Activated CD8-positive, alpha-beta memory T cell treated with anti-CD3 and anti-CD28 coated beads, Interleukin-2, amount 10 ng/mL, durations not matched to agents 7 days and 5 days (primary cell): ENCODE measurements at regions not wholly inside any gene's neighbourhood (a gene's known extent, or its start where the extent isn't known, plus 50 kb on each side); places are given as distances from the start of the nearest gene placed in this dataset.

ENCODE experiments used
- ATAC-seq: fragments of 150-1000 bp; cut with Tn5 transposase; one replicate; pipeline ENCODE4 v1.10.0; 2021; ENCODE audit warnings: moderate library complexity
- CTCF ChIA-PET: fragments of 350-600 bp; sonication (Branson Sonifier 250); formaldehyde crosslinking; loops from one replicate; lab custom pipeline; 2021; ENCODE audit warnings: antibody characterized with exemption; lab: Charles Lee
- DNase-seq: peaks from one replicate; pipeline ENCODE4 v3.0.0-alpha.2; 2020
- H3K27ac Mint-ChIP-seq: one replicate; pipeline ENCODE4 v1.8.0; 2021; ENCODE audit warnings: mild to moderate bottlenecking, mixed read lengths
- H3K27me3 Mint-ChIP-seq: one replicate; pipeline ENCODE4 v1.8.0; 2021; ENCODE audit warnings: mixed read lengths
- H3K36me3 Mint-ChIP-seq: one replicate; pipeline ENCODE4 v1.8.0; 2021; ENCODE audit warnings: mild to moderate bottlenecking, mixed read lengths
- H3K4me1 Mint-ChIP-seq: one replicate; pipeline ENCODE4 v1.8.0; 2021; ENCODE audit warnings: mixed read lengths
- H3K4me3 Mint-ChIP-seq: one replicate; pipeline ENCODE4 v1.8.0; 2021; ENCODE audit warnings: mild to moderate bottlenecking, moderate library complexity, mixed read lengths
- H3K9me3 Mint-ChIP-seq: one replicate; pipeline ENCODE4 v1.8.0; 2022; ENCODE audit warnings: low read depth, mixed read lengths

GRCh38 chr15:23910030-23910429 is 222.9 kb upstream of the NDN start:
- H3K4me3 Mint-ChIP-seq: no peak overlapping the region
- no peak overlapping the region for H3K27ac Mint-ChIP-seq
- H3K9me3 Mint-ChIP-seq: peaks cover 10% of the 10 kb centered on the region
- H3K4me1 Mint-ChIP-seq: no peaks in the 10 kb centered on the region
- ATAC-seq (no peak), DNase-seq (no peak)
- H3K27me3 Mint-ChIP-seq: no peaks in the 10 kb centered on the region
- no peaks in the 10 kb centered on the region for H3K36me3 Mint-ChIP-seq
- CTCF ChIA-PET: no interaction called here

GRCh38 chr15:23912191-23912590 is 225.1 kb upstream of the NDN start:
- Mint-ChIP-seq H3K9me3 (peaks cover 12% of the 10 kb centered on the region), H3K27me3 (no peaks in the 10 kb centered on the region), H3K36me3 (no peaks in the 10 kb centered on the region), H3K27ac (no peak overlapping the region), H3K4me1 (no peaks in the 10 kb centered on the region), H3K4me3 (no peak overlapping the region)
- ATAC-seq: no peak
- no peak for DNase-seq
- CTCF ChIA-PET: no interaction called here

GRCh38 chr15:23913081-23913480 is 226.0 kb upstream of the NDN start:
- no peaks in the 10 kb centered on the region for H3K36me3 Mint-ChIP-seq
- no peaks in the 10 kb centered on the region for H3K4me1 Mint-ChIP-seq
- H3K4me3 Mint-ChIP-seq: no peak overlapping the region
- no peak overlapping the region for H3K27ac Mint-ChIP-seq
- ATAC-seq: no peak
- peaks cover 12% of the 10 kb centered on the region for H3K9me3 Mint-ChIP-seq
- DNase-seq: no peak
- CTCF ChIA-PET: no interaction called here
- H3K27me3 Mint-ChIP-seq: no peaks in the 10 kb centered on the region

GRCh38 chr15:23913635-23914034 is 226.5 kb upstream of the NDN start:
- Mint-ChIP-seq H3K4me1 (no peaks in the 10 kb centered on the region), H3K9me3 (peaks cover 12% of the 10 kb centered on the region), H3K27me3 (no peaks in the 10 kb centered on the region), H3K36me3 (no peaks in the 10 kb centered on the region), H3K4me3 (no peak overlapping the region), H3K27ac (no peak overlapping the region)
- CTCF ChIA-PET: no interaction called here
- ATAC-seq: no peak
- no peak for DNase-seq

GRCh38 chr15:23924686-23925085 is 237.6 kb upstream of the NDN start:
- no peaks in the 10 kb centered on the region for H3K27me3 Mint-ChIP-seq
- CTCF ChIA-PET: no interaction called here
- H3K4me1 Mint-ChIP-seq: no peaks in the 10 kb centered on the region
- H3K36me3 Mint-ChIP-seq: no peaks in the 10 kb centered on the region
- H3K9me3 Mint-ChIP-seq: peaks cover 12% of the 10 kb centered on the region
- ATAC-seq (no peak), DNase-seq (no peak)
- H3K27ac Mint-ChIP-seq: no peak overlapping the region
- no peak overlapping the region for H3K4me3 Mint-ChIP-seq

GRCh38 chr15:23954931-23955330 is 267.8 kb upstream of the NDN start:
- DNase-seq (no peak), ATAC-seq (no peak)
- Mint-ChIP-seq H3K36me3 (no peaks in the 10 kb centered on the region), H3K9me3 (peaks cover 20% of the 10 kb centered on the region), H3K27ac (no peak overlapping the region), H3K4me1 (no peaks in the 10 kb centered on the region), H3K4me3 (no peak overlapping the region), H3K27me3 (no peaks in the 10 kb centered on the region)
- CTCF ChIA-PET: no interaction called here

GRCh38 chr15:23983500-23984259 is 296.6 kb upstream of the NDN start:
- CTCF ChIA-PET: no interaction called here

GRCh38 chr15:23994273-23994672 is 307.2 kb upstream of the NDN start:
- H3K27ac Mint-ChIP-seq: no peak overlapping the region
- no peaks in the 10 kb centered on the region for H3K27me3 Mint-ChIP-seq
- H3K9me3 Mint-ChIP-seq: peaks cover 5% of the 10 kb centered on the region
- no peaks in the 10 kb centered on the region for H3K36me3 Mint-ChIP-seq
- H3K4me1 Mint-ChIP-seq: no peaks in the 10 kb centered on the region
- no peak overlapping the region for H3K4me3 Mint-ChIP-seq
- ATAC-seq: no peak
- CTCF ChIA-PET: no interaction called here
- no peak for DNase-seq

More at GRCh38 chr15:23983500-23984259, 296.6 kb upstream of the NDN start:
- Mint-ChIP-seq H3K4me1 (no peaks in the 10 kb centered on the region), H3K9me3 (peaks cover 6% of the 10 kb centered on the region), H3K27me3 (no peaks in the 10 kb centered on the region), H3K27ac (no peak overlapping the region), H3K4me3 (no peak overlapping the region), H3K36me3 (no peaks in the 10 kb centered on the region)
- ATAC-seq (no peak), DNase-seq (no peak)

- Mint-ChIP-seq H3K9me3 (peaks cover 5% of the 10 kb centered on the region), H3K27me3 (no peaks in the 10 kb centered on the region), H3K27ac (no peak overlapping the region), H3K36me3 (no peaks in the 10 kb centered on the region), H3K4me3 (no peak overlapping the region), H3K4me1 (no peaks in the 10 kb centered on the region)
- CTCF ChIA-PET: no interaction called here
- DNase-seq (no peak), ATAC-seq (no peak)
These were observed 311.0 kb upstream of the NDN start for GRCh38 chr15:23998056-23998455.

- H3K9me3 Mint-ChIP-seq: peaks cover 9% of the 10 kb centered on the region
- no peak for DNase-seq
These were observed 321.4 kb upstream of the NDN start for GRCh38 chr15:24008476-24008875.

GRCh38 chr15:24017470-24017869 is 330.4 kb upstream of the NDN start:
- H3K4me3 Mint-ChIP-seq: no peak overlapping the region
- CTCF ChIA-PET: no interaction called here
- ATAC-seq (no peak), DNase-seq (no peak)
- H3K9me3 Mint-ChIP-seq: peaks cover 16% of the 10 kb centered on the region
- no peaks in the 10 kb centered on the region for H3K36me3 Mint-ChIP-seq
- no peaks in the 10 kb centered on the region for H3K4me1 Mint-ChIP-seq
- no peak overlapping the region for H3K27ac Mint-ChIP-seq
- no peaks in the 10 kb centered on the region for H3K27me3 Mint-ChIP-seq

More at GRCh38 chr15:24008476-24008875, 321.4 kb upstream of the NDN start:
- Mint-ChIP-seq H3K27ac (no peak overlapping the region), H3K36me3 (no peaks in the 10 kb centered on the region), H3K27me3 (no peaks in the 10 kb centered on the region), H3K4me3 (no peak overlapping the region), H3K4me1 (no peaks in the 10 kb centered on the region)
- no peak for ATAC-seq
- CTCF ChIA-PET: no interaction called here

- H3K27me3 Mint-ChIP-seq: no peaks in the 10 kb centered on the region
- CTCF ChIA-PET: no interaction called here
- DNase-seq: no peak
- no peaks in the 10 kb centered on the region for H3K36me3 Mint-ChIP-seq
- no peaks in the 10 kb centered on the region for H3K4me1 Mint-ChIP-seq
- peaks cover 29% of the 10 kb centered on the region for H3K9me3 Mint-ChIP-seq
- no peak for ATAC-seq
- no peak overlapping the region for H3K4me3 Mint-ChIP-seq
- no peak overlapping the region for H3K27ac Mint-ChIP-seq
These were observed 352.6 kb upstream of the NDN start for GRCh38 chr15:24039683-24040082.

GRCh38 chr15:24054547-24055245 is 367.6 kb upstream of the NDN start:
- CTCF ChIA-PET: no interaction called here
- no peaks in the 10 kb centered on the region for H3K36me3 Mint-ChIP-seq
- no peak for DNase-seq
- H3K4me1 Mint-ChIP-seq: no peaks in the 10 kb centered on the region
- H3K9me3 Mint-ChIP-seq: peaks cover 2% of the 10 kb centered on the region
- no peak for ATAC-seq
- no peak overlapping the region for H3K27ac Mint-ChIP-seq
- no peaks in the 10 kb centered on the region for H3K27me3 Mint-ChIP-seq
- H3K4me3 Mint-ChIP-seq: no peak overlapping the region
